GM19238 (cell line): ENCODE measurements at regions not wholly inside any gene's neighbourhood (a gene's known extent, or its start where the extent isn't known, plus 50 kb on each side); places are given as distances from the start of the nearest gene placed in this dataset.

Experiments
- DNase-seq: peaks from one replicate; pipeline ENCODE4 v3.0.0; 2011; ENCODE audit warnings: low spot score; ENCODE audit not compliant: insufficient read length

- no peak for DNase-seq
Measured at GRCh38 chr7:96638669-96639068, 71.0 kb downstream of the SEM1 start.

GRCh38 chr7:96637522-96637921 is 72.1 kb downstream of the SEM1 start:
- DNase-seq: no peak

- no peak for DNase-seq
Measured at GRCh38 chr7:96636979-96637378, 72.7 kb downstream of the SEM1 start.

- DNase-seq: no peak
Measured at GRCh38 chr7:96636342-96636860, 73.2 kb downstream of the SEM1 start.

GRCh38 chr7:96629884-96630283 is 79.8 kb downstream of the SEM1 start:
- no peak for DNase-seq

- DNase-seq: no peak
Measured at GRCh38 chr7:96624954-96625353, 84.7 kb downstream of the SEM1 start.

- DNase-seq: no peak
Measured at GRCh38 chr7:96621932-96622331, 87.7 kb downstream of the SEM1 start.

GRCh38 chr7:96614154-96614867 is 95.3 kb downstream of the SEM1 start:
- DNase-seq: no peak

- DNase-seq: no peak
Measured at GRCh38 chr7:96612034-96612433, 97.6 kb downstream of the SEM1 start.

- no peak for DNase-seq
Measured at GRCh38 chr7:96605045-96605716, 104.5 kb downstream of the SEM1 start.

- DNase-seq: no peak
Measured at GRCh38 chr7:96599288-96599936, 110.2 kb downstream of the SEM1 start.

GRCh38 chr7:96598421-96598820 is 111.2 kb downstream of the SEM1 start:
- DNase-seq: no peak

- DNase-seq: no peak
Measured at GRCh38 chr7:96596120-96596826, 113.4 kb downstream of the SEM1 start.

- no peak for DNase-seq
Measured at GRCh38 chr7:96591900-96592676, 117.6 kb downstream of the SEM1 start.

- DNase-seq: no peak
Measured at GRCh38 chr7:96591159-96591899, 118.3 kb downstream of the SEM1 start.

GRCh38 chr7:96589038-96589437 is 120.6 kb downstream of the SEM1 start:
- no peak for DNase-seq

- DNase-seq: no peak
Measured at GRCh38 chr7:96579119-96579518, 130.5 kb downstream of the SEM1 start.

- no peak for DNase-seq
Measured at GRCh38 chr7:96578606-96579005, 131.0 kb downstream of the SEM1 start.

- DNase-seq: no peak
Measured at GRCh38 chr7:96563409-96563808, 146.2 kb downstream of the SEM1 start.

GRCh38 chr7:96562966-96563365 is 146.7 kb downstream of the SEM1 start:
- no peak for DNase-seq
